NCI-H1105 (cell line): ENCODE measurements at regions not wholly inside any gene's neighbourhood (a gene's known extent, or its start where the extent isn't known, plus 50 kb on each side); places are given as distances from the start of the nearest gene placed in this dataset.

Source experiments
- DNase-seq: peaks from one replicate; lab custom pipeline; 2025; lab: John Stamatoyannopoulos, UW

GRCh38 chr4:53644607-53645006 lies 53.3 kb upstream of the LNX1 start:
- no peak for DNase-seq
